ENCODE measurements at regions not wholly inside any gene's neighbourhood (a gene's known extent, or its start where the extent isn't known, plus 50 kb on each side); places are given as distances from the start of the nearest gene placed in this dataset.

- TF ChIP-seq, protein P1, sequence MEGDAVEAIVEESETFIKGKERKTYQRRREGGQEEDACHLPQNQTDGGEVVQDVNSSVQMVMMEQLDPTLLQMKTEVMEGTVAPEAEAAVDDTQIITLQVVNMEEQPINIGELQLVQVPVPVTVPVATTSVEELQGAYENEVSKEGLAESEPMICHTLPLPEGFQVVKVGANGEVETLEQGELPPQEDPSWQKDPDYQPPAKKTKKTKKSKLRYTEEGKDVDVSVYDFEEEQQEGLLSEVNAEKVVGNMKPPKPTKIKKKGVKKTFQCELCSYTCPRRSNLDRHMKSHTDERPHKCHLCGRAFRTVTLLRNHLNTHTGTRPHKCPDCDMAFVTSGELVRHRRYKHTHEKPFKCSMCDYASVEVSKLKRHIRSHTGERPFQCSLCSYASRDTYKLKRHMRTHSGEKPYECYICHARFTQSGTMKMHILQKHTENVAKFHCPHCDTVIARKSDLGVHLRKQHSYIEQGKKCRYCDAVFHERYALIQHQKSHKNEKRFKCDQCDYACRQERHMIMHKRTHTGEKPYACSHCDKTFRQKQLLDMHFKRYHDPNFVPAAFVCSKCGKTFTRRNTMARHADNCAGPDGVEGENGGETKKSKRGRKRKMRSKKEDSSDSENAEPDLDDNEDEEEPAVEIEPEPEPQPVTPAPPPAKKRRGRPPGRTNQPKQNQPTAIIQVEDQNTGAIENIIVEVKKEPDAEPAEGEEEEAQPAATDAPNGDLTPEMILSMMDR (IDR thresholded peaks at IDR 0.05): no peak
- no peak for TF ChIP-seq YY1 (IDR thresholded peaks at IDR 0.05; ENCODE audit: low read depth)
- no peak for TF ChIP-seq NFIC (IDR thresholded peaks at IDR 0.05; ENCODE audit: borderline replicate concordance)
- no peak for TF ChIP-seq POLR2AphosphoS5 (IDR thresholded peaks at IDR 0.05; ENCODE audit: low read depth, low read length)
- TF ChIP-seq MAX (IDR thresholded peaks at IDR 0.05; ENCODE audit: low read depth): no peak
- TF ChIP-seq, protein P2, sequence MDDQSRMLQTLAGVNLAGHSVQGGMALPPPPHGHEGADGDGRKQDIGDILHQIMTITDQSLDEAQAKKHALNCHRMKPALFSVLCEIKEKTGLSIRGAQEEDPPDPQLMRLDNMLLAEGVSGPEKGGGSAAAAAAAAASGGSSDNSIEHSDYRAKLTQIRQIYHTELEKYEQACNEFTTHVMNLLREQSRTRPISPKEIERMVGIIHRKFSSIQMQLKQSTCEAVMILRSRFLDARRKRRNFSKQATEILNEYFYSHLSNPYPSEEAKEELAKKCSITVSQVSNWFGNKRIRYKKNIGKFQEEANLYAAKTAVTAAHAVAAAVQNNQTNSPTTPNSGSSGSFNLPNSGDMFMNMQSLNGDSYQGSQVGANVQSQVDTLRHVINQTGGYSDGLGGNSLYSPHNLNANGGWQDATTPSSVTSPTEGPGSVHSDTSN (IDR thresholded peaks at IDR 0.05): no peak
- TF ChIP-seq JUND (IDR thresholded peaks at IDR 0.05): no peak
- TF ChIP-seq ZBTB33 (IDR thresholded peaks at IDR 0.05; ENCODE audit: borderline replicate concordance, low read depth): no peak
- TF ChIP-seq FOXJ3 (CRISPR knock-in tag; IDR thresholded peaks at IDR 0.05): no peak
- TF ChIP-seq GABPA (IDR thresholded peaks at IDR 0.05; ENCODE audit: low read depth): no peak
- TF ChIP-seq EZH2phosphoT487 (IDR thresholded peaks at IDR 0.05; ENCODE audit: borderline replicate concordance, low read depth): no peak
- no peak for TF ChIP-seq TAF1 (IDR thresholded peaks at IDR 0.05; ENCODE audit: borderline replicate concordance, low read depth, low read length)
Observed at GRCh38 chr9:97801180-97801579, 51.8 kb upstream of the FOXE1 start.

Measured in SK-N-SH (cell line).